ENCODE measurements at regions not wholly inside any gene's neighbourhood (a gene's known extent, or its start where the extent isn't known, plus 50 kb on each side); places are given as distances from the start of the nearest gene placed in this dataset.

- TF ChIP-seq POLR2A (IDR thresholded peaks at IDR 0.05) (no peak), CTCF (IDR thresholded peaks at IDR 0.05) (no peak), POLR2AphosphoS5 (IDR thresholded peaks at IDR 0.05; ENCODE audit: insufficient read depth in 1 of 2, low read depth in 1 of 2) (no peak)
Observed at GRCh38 chr5:154136141-154136540, 54.4 kb upstream of the GALNT10 start.
